Neural crest cell (in vitro differentiated cells): ENCODE measurements at regions not wholly inside any gene's neighbourhood (a gene's known extent, or its start where the extent isn't known, plus 50 kb on each side); places are given as distances from the start of the nearest gene placed in this dataset.

Source experiments
- DNase-seq: peaks from one replicate; pipeline ENCODE4 v3.0.0; 2021; ENCODE audit warnings: low read depth, mixed read lengths, low spot score
- H3K27ac Mint-ChIP-seq: one replicate; pipeline ENCODE4 v1.8.0; 2021; ENCODE audit warnings: mild to moderate bottlenecking, mixed read lengths; ENCODE audit not compliant: unreplicated experiment
- H3K27me3 Mint-ChIP-seq: 2 replicates; pipeline ENCODE4 v1.8.0; 2021; ENCODE audit warnings: low read depth, mild to moderate bottlenecking, mixed read lengths
- H3K36me3 Mint-ChIP-seq: 2 replicates; pipeline ENCODE4 v1.8.0; 2021; ENCODE audit warnings: low read depth, mild to moderate bottlenecking, mixed read lengths
- H3K4me1 Mint-ChIP-seq: 2 replicates; pipeline ENCODE4 v1.8.0; 2021; ENCODE audit warnings: mixed read lengths
- H3K4me3 Mint-ChIP-seq: one replicate; pipeline ENCODE4 v1.8.0; 2021; ENCODE audit warnings: mild to moderate bottlenecking, mixed read lengths
- H3K9me3 Mint-ChIP-seq: 2 replicates; pipeline ENCODE4 v1.8.0; 2021; ENCODE audit warnings: mixed read lengths
- CTCF ChIP-seq: fragments of 200-600 bp; sonication (generic); conservative IDR thresholded peaks from 2 replicates; pipeline ENCODE4 v1.5.0; 2021; ENCODE audit warnings: antibody characterized with exemption, mild to moderate bottlenecking

- no peaks in the 10 kb centered on the region for H3K27me3 Mint-ChIP-seq
- H3K4me3 Mint-ChIP-seq: no peak overlapping the region
- TF ChIP-seq CTCF: no peak
- no peaks in the 10 kb centered on the region for H3K36me3 Mint-ChIP-seq
- no peak overlapping the region for H3K27ac Mint-ChIP-seq
- H3K9me3 Mint-ChIP-seq: peaks cover 5% of the 10 kb centered on the region
- H3K4me1 Mint-ChIP-seq: peaks cover 7% of the 10 kb centered on the region
- DNase-seq: no peak
These were observed 237.0 kb downstream of the LPIN1 start for GRCh38 chr2:11983401-11983800.

- no peaks in the 10 kb centered on the region for H3K27me3 Mint-ChIP-seq
- H3K27ac Mint-ChIP-seq: no peak overlapping the region
- no peak overlapping the region for H3K4me3 Mint-ChIP-seq
- peaks cover 7% of the 10 kb centered on the region for H3K4me1 Mint-ChIP-seq
- peaks cover 5% of the 10 kb centered on the region for H3K9me3 Mint-ChIP-seq
- TF ChIP-seq CTCF: no peak
- H3K36me3 Mint-ChIP-seq: no peaks in the 10 kb centered on the region
- DNase-seq: no peak
These were observed 237.4 kb downstream of the LPIN1 start for GRCh38 chr2:11983870-11984269.

GRCh38 chr2:11984316-11985158, 238.1 kb downstream of the LPIN1 start:
- H3K27me3 Mint-ChIP-seq: no peaks in the 10 kb centered on the region
- DNase-seq: no peak
- peaks cover 2% of the 10 kb centered on the region for H3K4me1 Mint-ChIP-seq
- peaks cover 4% of the 10 kb centered on the region for H3K9me3 Mint-ChIP-seq
- no peak overlapping the region for H3K4me3 Mint-ChIP-seq
- no peak for TF ChIP-seq CTCF
- H3K27ac Mint-ChIP-seq: no peak overlapping the region
- no peaks in the 10 kb centered on the region for H3K36me3 Mint-ChIP-seq

- no peak overlapping the region for H3K4me3 Mint-ChIP-seq
- no peaks in the 10 kb centered on the region for H3K36me3 Mint-ChIP-seq
- DNase-seq: no peak
- H3K4me1 Mint-ChIP-seq: no peaks in the 10 kb centered on the region
- H3K27me3 Mint-ChIP-seq: no peaks in the 10 kb centered on the region
- no peak for TF ChIP-seq CTCF
- H3K9me3 Mint-ChIP-seq: peaks cover 2% of the 10 kb centered on the region
- H3K27ac Mint-ChIP-seq: no peak overlapping the region
These were observed 239.6 kb downstream of the LPIN1 start for GRCh38 chr2:11985817-11986566.

- Mint-ChIP-seq H3K27me3 (no peaks in the 10 kb centered on the region), H3K4me3 (no peak overlapping the region), H3K9me3 (no peaks in the 10 kb centered on the region)
These were observed 240.7 kb downstream of the LPIN1 start for GRCh38 chr2:11987151-11987550.

More at GRCh38 chr2:11987151-11987550, 240.7 kb downstream of the LPIN1 start:
- DNase-seq: no peak
- no peak overlapping the region for H3K27ac Mint-ChIP-seq
- no peaks in the 10 kb centered on the region for H3K36me3 Mint-ChIP-seq
- H3K4me1 Mint-ChIP-seq: no peaks in the 10 kb centered on the region
- no peak for TF ChIP-seq CTCF
